CD4-positive, alpha-beta T cell treated with Interleukin-4 for 4 hours (primary cell): ENCODE measurements at regions not wholly inside any gene's neighbourhood (a gene's known extent, or its start where the extent isn't known, plus 50 kb on each side); places are given as distances from the start of the nearest gene placed in this dataset.

Experiments used
- DNase-seq: peaks from one replicate; pipeline ENCODE4 v3.0.0-alpha.2; 2020

GRCh38 chr12:97347956-97348355 is 114.6 kb upstream of the RMST start:
- no peak for DNase-seq

GRCh38 chr12:97358361-97358760 is 104.2 kb upstream of the RMST start:
- no peak for DNase-seq

- DNase-seq: no peak
Measured at GRCh38 chr12:97359021-97359690, 103.4 kb upstream of the RMST start.

- no peak for DNase-seq
Measured at GRCh38 chr12:97363693-97364092, 98.9 kb upstream of the RMST start.

GRCh38 chr12:97368462-97369163 is 94.0 kb upstream of the RMST start:
- DNase-seq: no peak

GRCh38 chr12:97375310-97375709 is 87.3 kb upstream of the RMST start:
- DNase-seq: no peak

- no peak for DNase-seq
Measured at GRCh38 chr12:97380440-97380839, 82.2 kb upstream of the RMST start.

GRCh38 chr12:97385121-97385520 is 77.5 kb upstream of the RMST start:
- DNase-seq: no peak

- no peak for DNase-seq
Measured at GRCh38 chr12:97386133-97386581, 76.4 kb upstream of the RMST start.

- no peak for DNase-seq
Measured at GRCh38 chr12:97387844-97388243, 74.8 kb upstream of the RMST start.

GRCh38 chr12:97394657-97395056 is 67.9 kb upstream of the RMST start:
- DNase-seq: no peak

- DNase-seq: no peak
Measured at GRCh38 chr12:97397008-97397407, 65.6 kb upstream of the RMST start.

GRCh38 chr12:97398704-97399103 is 63.9 kb upstream of the RMST start:
- no peak for DNase-seq

GRCh38 chr12:97404093-97404492 is 58.5 kb upstream of the RMST start:
- no peak for DNase-seq

GRCh38 chr12:97404543-97404942 is 58.1 kb upstream of the RMST start:
- no peak for DNase-seq

GRCh38 chr12:97408363-97408762 is 54.2 kb upstream of the RMST start:
- DNase-seq: no peak

- no peak for DNase-seq
Measured at GRCh38 chr12:97411341-97411740, 51.3 kb upstream of the RMST start.
